ENCODE measurements at regions not wholly inside any gene's neighbourhood (a gene's known extent, or its start where the extent isn't known, plus 50 kb on each side); places are given as distances from the start of the nearest gene placed in this dataset.

DNA sequence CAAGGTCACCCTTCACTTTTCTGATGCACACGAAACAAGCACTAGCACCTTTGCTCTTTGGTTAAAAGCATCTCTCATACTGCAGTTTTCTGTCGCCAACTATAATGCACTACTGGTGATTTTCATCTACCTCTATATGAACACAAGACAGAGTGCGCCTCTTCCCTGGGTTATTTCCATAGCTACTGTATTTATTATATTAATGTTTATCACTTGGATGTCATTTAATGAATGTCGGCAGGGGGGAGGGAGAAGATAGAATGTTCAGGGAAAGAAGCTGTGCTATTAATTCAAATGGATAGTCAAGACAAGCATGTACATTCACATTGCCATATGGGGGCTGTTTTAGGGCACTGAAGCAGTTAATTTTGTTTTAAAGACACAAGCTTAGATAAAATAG lies 174.1 kb upstream of the SAMSN1 start:
- no peak for DNase-seq
- H3K27me3 Mint-ChIP-seq (ENCODE audit: unreplicated experiment) = no peaks in the 10 kb centered on the region
- H3K36me3 Mint-ChIP-seq (ENCODE audit: unreplicated experiment) = no peaks in the 10 kb centered on the region
- no peak overlapping the region for H3K4me3 Mint-ChIP-seq (ENCODE audit: unreplicated experiment)
- TF ChIP-seq CTCF (IDR thresholded peaks at IDR 0.05; ENCODE audit: partially characterized antibody, unreplicated experiment) = no peak
- no peak overlapping the region for H3K27ac Mint-ChIP-seq (ENCODE audit: unreplicated experiment)
- H3K9me3 Mint-ChIP-seq (ENCODE audit: unreplicated experiment) = peaks cover 2% of the 10 kb centered on the region
- H3K4me1 Mint-ChIP-seq (ENCODE audit: low read depth, unreplicated experiment) = peaks cover 3% of the 10 kb centered on the region

DNA sequence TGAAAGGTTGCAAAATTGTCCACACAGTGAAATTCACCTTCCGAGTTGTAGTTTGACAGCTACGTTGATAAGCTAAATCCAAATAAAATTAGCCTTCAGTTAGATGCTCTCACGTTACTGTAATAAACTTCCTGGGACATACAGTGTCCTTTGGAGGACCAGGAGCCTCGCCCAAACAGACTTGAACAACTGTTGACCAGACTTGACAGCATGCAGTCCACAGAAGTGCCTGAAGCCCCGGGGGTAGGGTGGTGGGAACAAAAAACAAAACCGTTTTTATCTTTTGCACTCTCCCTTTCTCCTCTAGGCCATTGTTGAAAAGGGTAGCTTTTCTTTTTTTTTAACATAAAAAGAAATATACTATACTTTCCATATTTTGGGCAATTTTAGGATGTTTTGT lies 172.8 kb upstream of the SAMSN1 start:
- Mint-ChIP-seq H3K4me3 (ENCODE audit: unreplicated experiment) (no peak overlapping the region), H3K27me3 (ENCODE audit: unreplicated experiment) (no peaks in the 10 kb centered on the region), H3K4me1 (ENCODE audit: low read depth, unreplicated experiment) (peaks cover 3% of the 10 kb centered on the region), H3K36me3 (ENCODE audit: unreplicated experiment) (no peaks in the 10 kb centered on the region), H3K9me3 (ENCODE audit: unreplicated experiment) (peaks cover 2% of the 10 kb centered on the region), H3K27ac (ENCODE audit: unreplicated experiment) (no peak overlapping the region)
- no peak for TF ChIP-seq CTCF (IDR thresholded peaks at IDR 0.05; ENCODE audit: partially characterized antibody, unreplicated experiment)
- DNase-seq = no peak

GRCh38 chr21:14716761-14717396 lies 170.8 kb upstream of the SAMSN1 start:
- H3K4me3 Mint-ChIP-seq (ENCODE audit: unreplicated experiment) = peak overlapping the region; percentile 3
- no peaks in the 10 kb centered on the region for H3K27me3 Mint-ChIP-seq (ENCODE audit: unreplicated experiment)
- DNase-seq = no peak
- H3K27ac Mint-ChIP-seq (ENCODE audit: unreplicated experiment) = no peak overlapping the region
- no peaks in the 10 kb centered on the region for H3K36me3 Mint-ChIP-seq (ENCODE audit: unreplicated experiment)
- peaks cover 1% of the 10 kb centered on the region for H3K9me3 Mint-ChIP-seq (ENCODE audit: unreplicated experiment)
- no peak for TF ChIP-seq CTCF (IDR thresholded peaks at IDR 0.05; ENCODE audit: partially characterized antibody, unreplicated experiment)
- H3K4me1 Mint-ChIP-seq (ENCODE audit: low read depth, unreplicated experiment) = peaks cover 3% of the 10 kb centered on the region

- Mint-ChIP-seq H3K27me3 (ENCODE audit: unreplicated experiment) (no peaks in the 10 kb centered on the region), H3K36me3 (ENCODE audit: unreplicated experiment) (no peaks in the 10 kb centered on the region), H3K9me3 (ENCODE audit: unreplicated experiment) (peaks cover 1% of the 10 kb centered on the region), H3K27ac (ENCODE audit: unreplicated experiment) (no peak overlapping the region), H3K4me1 (ENCODE audit: low read depth, unreplicated experiment) (no peaks in the 10 kb centered on the region), H3K4me3 (ENCODE audit: unreplicated experiment) (no peak overlapping the region)
- no peak for DNase-seq
- TF ChIP-seq CTCF (IDR thresholded peaks at IDR 0.05; ENCODE audit: partially characterized antibody, unreplicated experiment) = no peak
These were observed 167.0 kb upstream of the SAMSN1 start for GRCh38 chr21:14713109-14713508.

DNA sequence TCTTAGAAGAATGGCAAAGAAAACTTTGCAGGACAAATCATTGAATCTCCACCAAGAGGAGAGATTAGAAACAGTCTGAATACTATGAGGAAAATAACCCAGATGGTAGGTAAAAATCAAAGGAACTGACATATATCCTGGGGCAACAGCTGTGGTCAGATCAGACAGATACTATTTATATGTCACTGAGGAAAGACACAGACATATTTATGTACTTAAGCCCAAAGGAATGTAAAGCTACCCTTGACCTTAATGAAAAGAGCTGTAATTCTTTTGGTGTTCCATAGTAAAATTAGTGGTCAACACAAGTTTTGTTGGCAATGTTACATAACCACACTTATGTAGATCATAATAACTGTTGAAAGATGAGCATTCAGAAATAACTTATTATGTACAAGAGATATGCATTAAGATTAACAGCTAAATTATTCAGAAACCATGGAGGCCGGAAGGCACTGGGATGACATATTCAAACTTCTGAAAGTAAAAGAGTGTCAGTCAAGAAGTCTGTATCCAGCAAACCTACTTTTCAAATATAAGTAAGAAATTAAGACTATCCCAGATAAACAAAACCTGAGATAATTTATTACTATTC lies 166.1 kb upstream of the SAMSN1 start:
- Mint-ChIP-seq H3K4me1 (ENCODE audit: low read depth, unreplicated experiment) (no peaks in the 10 kb centered on the region), H3K4me3 (ENCODE audit: unreplicated experiment) (no peak overlapping the region), H3K27ac (ENCODE audit: unreplicated experiment) (no peak overlapping the region), H3K36me3 (ENCODE audit: unreplicated experiment) (no peaks in the 10 kb centered on the region), H3K9me3 (ENCODE audit: unreplicated experiment) (peaks cover 1% of the 10 kb centered on the region), H3K27me3 (ENCODE audit: unreplicated experiment) (no peaks in the 10 kb centered on the region)
- DNase-seq = no peak
- TF ChIP-seq CTCF (IDR thresholded peaks at IDR 0.05; ENCODE audit: partially characterized antibody, unreplicated experiment) = no peak
